ENCODE measurements at regions not wholly inside any gene's neighbourhood (a gene's known extent, or its start where the extent isn't known, plus 50 kb on each side); places are given as distances from the start of the nearest gene placed in this dataset.

GRCh38 chr14:101118746-101119591, 215.4 kb upstream of the RTL1 start:
- TF ChIP-seq CTCF (IDR thresholded peaks at IDR 0.05) (no peak), POLR2A (IDR thresholded peaks at IDR 0.05) (no peak)
